GM12865 (cell line): ENCODE measurements at regions not wholly inside any gene's neighbourhood (a gene's known extent, or its start where the extent isn't known, plus 50 kb on each side); places are given as distances from the start of the nearest gene placed in this dataset.

Source experiments
- DNase-seq: peaks from one replicate; pipeline ENCODE4 v3.0.0; 2010; ENCODE audit warnings: low read depth
- H3K4me3 ChIP-seq: 2 replicates; pipeline ENCODE4 v1.5.1; 2011; ENCODE audit warnings: mild to moderate bottlenecking, low read depth, low read length, control low read depth
- CTCF ChIP-seq: IDR thresholded peaks from 2 replicates; pipeline ENCODE4 v1.5.1; 2011; ENCODE audit warnings: low read length, control low read depth, low read depth, inconsistent platforms; ENCODE audit not compliant: insufficient read depth; ENCODE audit errors: missing control alignments

- no peak for DNase-seq
- TF ChIP-seq CTCF: no peak
- H3K4me3 ChIP-seq: no peak overlapping the region
Observed at GRCh38 chr2:134770702-134771101, 51.9 kb upstream of the TMEM163 start.

DNA sequence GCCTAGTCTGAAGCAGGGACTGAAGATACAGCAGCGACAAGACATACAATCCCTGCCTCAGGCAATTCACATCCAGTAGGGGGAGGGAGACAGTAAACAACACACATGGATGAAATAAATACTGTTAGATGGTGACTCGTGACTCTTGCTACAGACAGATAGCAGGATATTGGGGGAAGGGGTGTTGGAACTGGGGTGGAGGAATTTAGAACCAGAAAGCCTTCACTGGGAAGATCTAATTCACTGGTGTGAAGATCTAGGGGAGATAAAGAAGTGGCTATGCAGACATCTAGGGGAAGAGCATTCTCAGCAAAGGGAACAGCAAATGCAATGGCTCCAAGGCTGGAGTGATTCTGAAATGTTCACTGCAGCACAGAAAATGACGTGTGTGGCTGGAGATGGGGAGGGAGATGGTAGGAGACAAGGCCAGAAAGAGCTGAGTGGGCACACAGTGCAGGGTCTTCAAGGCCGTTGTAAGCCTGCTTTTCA, 52.6 kb upstream of the TMEM163 start:
- no peak for TF ChIP-seq CTCF
- H3K4me3 ChIP-seq: no peak overlapping the region
- DNase-seq: no peak

- H3K4me3 ChIP-seq: no peak overlapping the region
- no peak for TF ChIP-seq CTCF
- DNase-seq: no peak
Observed at GRCh38 chr2:134772493-134773169, 53.8 kb upstream of the TMEM163 start.

GRCh38 chr2:134773335-134773734, 54.5 kb upstream of the TMEM163 start:
- no peak for DNase-seq
- TF ChIP-seq CTCF: no peak
- H3K4me3 ChIP-seq: no peak overlapping the region

DNA sequence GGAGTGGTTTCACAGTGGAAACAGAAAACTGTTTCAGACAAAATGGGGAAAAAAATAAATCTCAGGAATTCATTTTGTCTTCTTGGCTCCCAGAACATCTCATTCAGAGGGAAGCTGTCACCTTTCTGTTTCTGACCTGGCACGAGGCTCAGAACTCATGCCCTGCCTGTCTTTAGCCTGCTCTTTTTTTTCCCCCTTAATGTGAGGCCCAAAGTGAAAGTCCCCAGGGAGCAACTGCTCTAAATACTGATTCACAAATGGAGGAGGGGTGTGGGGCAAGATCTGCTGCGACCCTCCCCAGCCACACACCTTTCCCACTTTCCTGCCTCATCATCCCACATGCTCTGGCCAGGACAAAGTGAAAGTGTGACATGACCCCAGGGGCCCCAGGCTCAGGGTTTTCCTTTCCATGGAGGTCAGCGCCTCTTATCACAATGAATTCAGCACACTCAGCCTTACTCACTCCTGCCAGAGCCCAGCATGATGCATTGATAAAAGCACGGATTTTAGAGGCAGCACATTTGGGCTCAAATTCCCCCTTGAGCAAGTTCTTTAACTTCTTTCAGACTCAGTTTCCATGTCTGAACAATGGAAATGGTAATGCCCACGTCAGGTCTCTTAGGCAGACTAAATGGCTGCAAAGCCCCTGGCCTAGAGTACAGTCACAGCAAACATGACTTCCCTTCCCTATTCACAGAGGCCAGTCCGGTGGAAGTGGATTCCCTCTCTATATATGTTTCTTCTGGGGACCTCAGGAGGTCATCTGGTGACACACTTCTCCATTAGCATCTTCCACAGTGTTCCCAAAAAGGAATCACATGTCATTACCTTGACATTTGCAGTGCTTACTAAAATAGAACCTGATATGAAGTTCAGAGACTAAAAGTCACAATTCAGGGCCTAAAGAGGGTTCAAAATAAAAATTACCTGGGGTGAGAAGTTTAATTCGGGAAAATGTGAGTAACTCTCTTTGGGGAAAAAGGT, 55.3 kb upstream of the TMEM163 start:
- DNase-seq: no peak

More for the DNA sequence above, 55.3 kb upstream of the TMEM163 start:
- TF ChIP-seq CTCF: no peak
- no peak overlapping the region for H3K4me3 ChIP-seq
